ENCODE measurements at regions not wholly inside any gene's neighbourhood (a gene's known extent, or its start where the extent isn't known, plus 50 kb on each side); places are given as distances from the start of the nearest gene placed in this dataset.

DNA sequence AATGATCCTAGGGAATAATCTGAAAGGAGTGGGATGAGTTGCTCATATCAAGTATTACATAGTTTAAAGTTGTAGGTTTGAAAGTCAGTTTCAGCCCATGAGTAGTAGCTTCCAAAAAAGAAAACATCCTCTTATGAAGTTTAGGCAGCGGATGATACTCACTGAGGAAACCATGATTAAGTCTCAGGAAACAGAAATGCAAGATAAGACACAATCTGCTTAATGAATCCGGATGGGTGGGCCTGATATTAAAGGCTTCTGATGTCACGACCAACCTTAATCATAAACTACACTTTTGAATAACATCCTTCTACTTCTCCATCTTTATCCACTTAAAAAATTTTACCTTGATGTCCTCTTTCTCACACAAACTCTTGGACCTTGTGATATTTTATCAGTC lies 61.8 kb downstream of the S1PR1 start:
- TF ChIP-seq, protein P1, sequence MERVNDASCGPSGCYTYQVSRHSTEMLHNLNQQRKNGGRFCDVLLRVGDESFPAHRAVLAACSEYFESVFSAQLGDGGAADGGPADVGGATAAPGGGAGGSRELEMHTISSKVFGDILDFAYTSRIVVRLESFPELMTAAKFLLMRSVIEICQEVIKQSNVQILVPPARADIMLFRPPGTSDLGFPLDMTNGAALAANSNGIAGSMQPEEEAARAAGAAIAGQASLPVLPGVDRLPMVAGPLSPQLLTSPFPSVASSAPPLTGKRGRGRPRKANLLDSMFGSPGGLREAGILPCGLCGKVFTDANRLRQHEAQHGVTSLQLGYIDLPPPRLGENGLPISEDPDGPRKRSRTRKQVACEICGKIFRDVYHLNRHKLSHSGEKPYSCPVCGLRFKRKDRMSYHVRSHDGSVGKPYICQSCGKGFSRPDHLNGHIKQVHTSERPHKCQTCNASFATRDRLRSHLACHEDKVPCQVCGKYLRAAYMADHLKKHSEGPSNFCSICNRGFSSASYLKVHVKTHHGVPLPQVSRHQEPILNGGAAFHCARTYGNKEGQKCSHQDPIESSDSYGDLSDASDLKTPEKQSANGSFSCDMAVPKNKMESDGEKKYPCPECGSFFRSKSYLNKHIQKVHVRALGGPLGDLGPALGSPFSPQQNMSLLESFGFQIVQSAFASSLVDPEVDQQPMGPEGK (CRISPR knock-in tag; IDR thresholded peaks at IDR 0.05; ENCODE audit: borderline replicate concordance), result no peak
- TF ChIP-seq, protein P2, sequence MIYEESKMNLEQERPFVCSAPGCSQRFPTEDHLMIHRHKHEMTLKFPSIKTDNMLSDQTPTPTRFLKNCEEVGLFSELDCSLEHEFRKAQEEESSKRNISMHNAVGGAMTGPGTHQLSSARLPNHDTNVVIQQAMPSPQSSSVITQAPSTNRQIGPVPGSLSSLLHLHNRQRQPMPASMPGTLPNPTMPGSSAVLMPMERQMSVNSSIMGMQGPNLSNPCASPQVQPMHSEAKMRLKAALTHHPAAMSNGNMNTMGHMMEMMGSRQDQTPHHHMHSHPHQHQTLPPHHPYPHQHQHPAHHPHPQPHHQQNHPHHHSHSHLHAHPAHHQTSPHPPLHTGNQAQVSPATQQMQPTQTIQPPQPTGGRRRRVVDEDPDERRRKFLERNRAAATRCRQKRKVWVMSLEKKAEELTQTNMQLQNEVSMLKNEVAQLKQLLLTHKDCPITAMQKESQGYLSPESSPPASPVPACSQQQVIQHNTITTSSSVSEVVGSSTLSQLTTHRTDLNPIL (CRISPR knock-in tag; IDR thresholded peaks at IDR 0.05; ENCODE audit: low read depth), result no peak
- TF ChIP-seq RARB (CRISPR knock-in tag; IDR thresholded peaks at IDR 0.05) (no peak), ZNF8 (CRISPR knock-in tag; IDR thresholded peaks at IDR 0.05) (no peak)
